SJCRH30 (cell line): ENCODE measurements at regions not wholly inside any gene's neighbourhood (a gene's known extent, or its start where the extent isn't known, plus 50 kb on each side); places are given as distances from the start of the nearest gene placed in this dataset.
"Not testable (repeated sequence)": the region's sequence is repeated elsewhere in the genome, so short reads cannot be mapped to it uniquely, and the experiment has no call there.

Experiments
- DNase-seq, 2 experiments: peaks; one replicate each; pipeline ENCODE4 v3.0.0-alpha.2; 2015 to 2020
- H3K27ac ChIP-seq: fragments of 250-450 bp; sonication (Bioruptor Pico); 2 replicates; pipeline ENCODE4 v1.5.1; 2020; ENCODE audit warnings: mild to moderate bottlenecking, moderate library complexity
- H3K27me3 ChIP-seq: fragments of 250-450 bp; sonication (Bioruptor Pico); 2 replicates; pipeline ENCODE4 v1.5.1; 2020; ENCODE audit warnings: mild to moderate bottlenecking, moderate library complexity
- H3K36me3 ChIP-seq: fragments of 250-450 bp; sonication (Bioruptor Pico); 2 replicates; pipeline ENCODE4 v1.5.1; 2020; ENCODE audit warnings: mild to moderate bottlenecking, moderate library complexity
- H3K4me1 ChIP-seq: fragments of 250-450 bp; sonication (Bioruptor Pico); 2 replicates; pipeline ENCODE4 v1.5.1; 2020; ENCODE audit warnings: mild to moderate bottlenecking, moderate library complexity
- H3K4me3 ChIP-seq: fragments of 250-450 bp; sonication (Bioruptor Pico); 2 replicates; pipeline ENCODE4 v1.5.1; 2020; ENCODE audit warnings: mild to moderate bottlenecking, moderate library complexity
- H3K9me3 ChIP-seq: fragments of 250-450 bp; sonication (Bioruptor Pico); replicated peaks from 2 replicates; pipeline ENCODE4 v1.5.1; 2020; ENCODE audit warnings: mild to moderate bottlenecking, moderate library complexity

GRCh38 chr15:62854420-62855084 is 188.0 kb upstream of the TPM1 start:
- Histone ChIP-seq H3K9me3 (no peaks in the 10 kb centered on the region), H3K36me3 (no peaks in the 10 kb centered on the region), H3K4me1 (peaks cover 25% of the 10 kb centered on the region), H3K27me3 (no peaks in the 10 kb centered on the region), H3K27ac (no peak overlapping the region), H3K4me3 (no peak overlapping the region)
- no peak for DNase-seq

GRCh38 chr15:62855085-62855476 is 187.5 kb upstream of the TPM1 start:
- Histone ChIP-seq H3K4me3 (no peak overlapping the region), H3K4me1 (peaks cover 22% of the 10 kb centered on the region), H3K27ac (no peak overlapping the region), H3K36me3 (no peaks in the 10 kb centered on the region), H3K27me3 (no peaks in the 10 kb centered on the region), H3K9me3 (no peaks in the 10 kb centered on the region)
- peak; percentile 27 to 39 for DNase-seq

GRCh38 chr15:62856466-62857246 is 185.9 kb upstream of the TPM1 start:
- Histone ChIP-seq H3K4me3 (no peak overlapping the region), H3K9me3 (no peaks in the 10 kb centered on the region)

GRCh38 chr15:62857411-62857853 is 185.1 kb upstream of the TPM1 start:
- Histone ChIP-seq H3K4me3 (no peak overlapping the region), H3K9me3 (no peaks in the 10 kb centered on the region), H3K36me3 (no peaks in the 10 kb centered on the region), H3K27ac (no peak overlapping the region), H3K27me3 (no peaks in the 10 kb centered on the region), H3K4me1 (peaks cover 9% of the 10 kb centered on the region)
- no peak for DNase-seq

More at GRCh38 chr15:62856466-62857246, 185.9 kb upstream of the TPM1 start:
- H3K27me3 ChIP-seq, result no peaks in the 10 kb centered on the region
- no peak overlapping the region for H3K27ac ChIP-seq
- no peak for DNase-seq
- H3K4me1 ChIP-seq, result peaks cover 9% of the 10 kb centered on the region
- H3K36me3 ChIP-seq, result no peaks in the 10 kb centered on the region

GRCh38 chr15:62858343-62858742 is 184.2 kb upstream of the TPM1 start:
- H3K9me3 ChIP-seq, result no peaks in the 10 kb centered on the region
- no peaks in the 10 kb centered on the region for H3K36me3 ChIP-seq
- peaks cover 9% of the 10 kb centered on the region for H3K4me1 ChIP-seq
- H3K4me3 ChIP-seq, result no peak overlapping the region
- DNase-seq, result no peak
- H3K27me3 ChIP-seq, result no peaks in the 10 kb centered on the region
- no peak overlapping the region for H3K27ac ChIP-seq

GRCh38 chr15:62862717-62863116 is 179.8 kb upstream of the TPM1 start:
- peaks cover 5% of the 10 kb centered on the region for H3K4me1 ChIP-seq
- H3K27ac ChIP-seq, result no peak overlapping the region
- no peaks in the 10 kb centered on the region for H3K36me3 ChIP-seq
- no peak overlapping the region for H3K4me3 ChIP-seq
- no peaks in the 10 kb centered on the region for H3K27me3 ChIP-seq
- no peak for DNase-seq
- no peaks in the 10 kb centered on the region for H3K9me3 ChIP-seq

GRCh38 chr15:62866366-62866765 is 176.2 kb upstream of the TPM1 start:
- H3K4me1 ChIP-seq, result peaks cover 5% of the 10 kb centered on the region
- no peak overlapping the region for H3K27ac ChIP-seq
- H3K27me3 ChIP-seq, result no peaks in the 10 kb centered on the region
- H3K4me3 ChIP-seq, result no peak overlapping the region
- no peak for DNase-seq
- peaks cover 5% of the 10 kb centered on the region; the same call in 1 of the 2 replicates for H3K9me3 ChIP-seq
- H3K36me3 ChIP-seq, result no peaks in the 10 kb centered on the region

GRCh38 chr15:62867844-62868243 is 174.7 kb upstream of the TPM1 start:
- Histone ChIP-seq H3K9me3 (peaks cover 5% of the 10 kb centered on the region; the same call in 1 of the 2 replicates), H3K27ac (no peak overlapping the region), H3K27me3 (no peaks in the 10 kb centered on the region), H3K4me1 (peaks cover 5% of the 10 kb centered on the region), H3K36me3 (no peaks in the 10 kb centered on the region), H3K4me3 (no peak overlapping the region)
- no peak for DNase-seq

- Histone ChIP-seq H3K27ac (no peak overlapping the region), H3K36me3 (no peaks in the 10 kb centered on the region), H3K9me3 (peaks cover 5% of the 10 kb centered on the region; the same call in 1 of the 2 replicates), H3K4me3 (no peak overlapping the region), H3K27me3 (no peaks in the 10 kb centered on the region), H3K4me1 (peaks cover 5% of the 10 kb centered on the region)
- DNase-seq, result no peak
Measured at GRCh38 chr15:62868507-62868906, 174.0 kb upstream of the TPM1 start.

- H3K27me3 ChIP-seq, result no peaks in the 10 kb centered on the region
- H3K36me3 ChIP-seq, result no peaks in the 10 kb centered on the region
- peaks cover 5% of the 10 kb centered on the region for H3K4me1 ChIP-seq
- H3K4me3 ChIP-seq, result no peak overlapping the region
- DNase-seq, result no peak
- H3K27ac ChIP-seq, result no peak overlapping the region
- peaks cover 5% of the 10 kb centered on the region; the same call in 1 of the 2 replicates for H3K9me3 ChIP-seq
Measured at GRCh38 chr15:62869116-62869515, 173.4 kb upstream of the TPM1 start.

GRCh38 chr15:62870216-62870615 is 172.3 kb upstream of the TPM1 start:
- H3K27me3 ChIP-seq, result no peaks in the 10 kb centered on the region
- H3K4me3 ChIP-seq, result no peak overlapping the region
- H3K4me1 ChIP-seq, result peaks cover 5% of the 10 kb centered on the region
- peaks cover 5% of the 10 kb centered on the region; the same call in 1 of the 2 replicates for H3K9me3 ChIP-seq
- H3K36me3 ChIP-seq, result no peaks in the 10 kb centered on the region
- H3K27ac ChIP-seq, result no peak overlapping the region
- no peak for DNase-seq

- not testable (repeated sequence) for H3K9me3 ChIP-seq, H3K27ac ChIP-seq, H3K36me3 ChIP-seq, H3K4me3 ChIP-seq, DNase-seq, H3K4me1 ChIP-seq, H3K27me3 ChIP-seq
Measured at GRCh38 chr15:62870701-62871100, 171.8 kb upstream of the TPM1 start.

- H3K4me1 ChIP-seq, result no peaks in the 10 kb centered on the region
- H3K4me3 ChIP-seq, result no peak overlapping the region
- DNase-seq, result no peak
- H3K27me3 ChIP-seq, result no peaks in the 10 kb centered on the region
- H3K36me3 ChIP-seq, result no peaks in the 10 kb centered on the region
- H3K9me3 ChIP-seq, result peaks cover 5% of the 10 kb centered on the region; the same call in 1 of the 2 replicates
- H3K27ac ChIP-seq, result no peak overlapping the region
Measured at GRCh38 chr15:62873203-62873602, 169.3 kb upstream of the TPM1 start.

- Histone ChIP-seq H3K4me3 (no peak overlapping the region), H3K4me1 (no peaks in the 10 kb centered on the region), H3K27ac (no peak overlapping the region), H3K9me3 (peaks cover 5% of the 10 kb centered on the region; the same call in 1 of the 2 replicates), H3K27me3 (no peaks in the 10 kb centered on the region), H3K36me3 (no peaks in the 10 kb centered on the region)
- no peak for DNase-seq
Measured at GRCh38 chr15:62874064-62874463, 168.5 kb upstream of the TPM1 start.

GRCh38 chr15:62874959-62875625 is 167.5 kb upstream of the TPM1 start:
- no peaks in the 10 kb centered on the region for H3K27me3 ChIP-seq
- H3K9me3 ChIP-seq, result peaks cover 5% of the 10 kb centered on the region; the same call in 1 of the 2 replicates
- H3K36me3 ChIP-seq, result no peaks in the 10 kb centered on the region
- H3K4me3 ChIP-seq, result no peak overlapping the region
- H3K27ac ChIP-seq, result no peak overlapping the region
- DNase-seq, result no peak
- H3K4me1 ChIP-seq, result peaks cover under 1% of the 10 kb centered on the region; the same call in 1 of the 2 replicates
